Peyer's patch (tissue), 4 donors: ENCODE measurements at regions not wholly inside any gene's neighbourhood (a gene's known extent, or its start where the extent isn't known, plus 50 kb on each side); places are given as distances from the start of the nearest gene placed in this dataset.
"Not testable (repeated sequence)": the region's sequence is repeated elsewhere in the genome, so short reads cannot be mapped to it uniquely, and the experiment has no call there.

ENCODE experiments used
- CTCF ChIP-seq, 6 experiments: fragments of 450-650 bp in 4 of 6; fragments of 200-600 bp in 2 of 6; sonication (generic) in 1 of 6; IDR thresholded peaks; one replicate each; pipeline ENCODE4 v1.5.1; 2017 to 2019; ENCODE audit warnings: antibody characterized with exemption in 6 of 6, mild to moderate bottlenecking in 3 of 6, moderate library complexity in 1 of 6
- POLR2A ChIP-seq, 2 donors: fragments of 450-650 bp; IDR thresholded peaks; one replicate each; pipeline ENCODE4 v1.5.1; 2017; ENCODE audit warnings: antibody characterized with exemption in 2 of 2, mild to moderate bottlenecking in 2 of 2, moderate library complexity in 2 of 2

GRCh38 chr20:47845382-47845977, 60.2 kb upstream of the SULF2 start:
- TF ChIP-seq CTCF, POLR2A (IDR thresholded peaks at IDR 0.05): not testable (repeated sequence)
